SU-DHL-6 (cell line): ENCODE measurements at regions not wholly inside any gene's neighbourhood (a gene's known extent, or its start where the extent isn't known, plus 50 kb on each side); places are given as distances from the start of the nearest gene placed in this dataset.

Source experiments
- CTCF ChIP-seq: fragments of 200-600 bp; sonication (generic); IDR thresholded peaks from one replicate; pipeline ENCODE4 v1.5.1; 2017; ENCODE audit warnings: antibody characterized with exemption, mild to moderate bottlenecking, low read length, moderate library complexity; ENCODE audit not compliant: insufficient read depth, poor library complexity, severe bottlenecking
- EZH2phosphoT487 ChIP-seq: fragments of 200-600 bp; sonication (generic), shearing (Covaris generic); conservative IDR thresholded peaks from 2 replicates; pipeline ENCODE4 v1.6.1; 2018; ENCODE audit warnings: mild to moderate bottlenecking, antibody characterized with exemption, low read length, moderate library complexity, mixed read lengths

DNA sequence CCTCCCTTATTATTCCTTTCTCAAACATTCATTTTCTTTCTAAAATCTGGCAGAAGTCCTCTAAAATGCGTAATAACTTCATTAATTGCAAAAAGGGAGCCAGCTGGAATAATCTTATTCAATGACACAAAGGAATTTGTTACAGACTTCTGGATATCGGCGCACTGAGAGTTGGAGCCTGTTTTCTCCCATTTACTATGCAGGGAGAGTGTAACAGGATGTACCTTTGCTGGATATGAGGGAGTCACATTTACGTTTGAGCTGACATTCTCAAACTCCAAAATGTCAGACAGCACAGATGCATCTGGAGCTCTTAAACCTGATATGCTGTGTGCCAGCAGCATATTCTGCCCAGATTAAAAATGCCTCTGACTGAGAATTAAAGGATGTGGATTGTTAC is 275.3 kb downstream of the TMX3 start:
- TF ChIP-seq CTCF = no peak
- no peak for TF ChIP-seq EZH2phosphoT487
